ENCODE measurements at regions not wholly inside any gene's neighbourhood (a gene's known extent, or its start where the extent isn't known, plus 50 kb on each side); places are given as distances from the start of the nearest gene placed in this dataset.

GRCh38 chr13:72181661-72182060 lies 314.7 kb upstream of the DACH1 start:
- H3K4me3 Mint-ChIP-seq (ENCODE audit: unreplicated experiment), result no peak overlapping the region

GRCh38 chr13:72180253-72180952 lies 313.4 kb upstream of the DACH1 start:
- Histone ChIP-seq H3K36me3 (ENCODE audit: control insufficient read depth, insufficient read depth, low read length) (no peaks in the 10 kb centered on the region), H3K4me3 (ENCODE audit: low read depth, low read length) (no peak overlapping the region), H3K27me3 (replicated peaks; ENCODE audit: control insufficient read depth, insufficient read depth, low read length) (no peaks in the 10 kb centered on the region), H3K9me3 (no peaks in the 10 kb centered on the region), H3K4me1 (no peaks in the 10 kb centered on the region)
- Mint-ChIP-seq H3K9me3 (ENCODE audit: unreplicated experiment) (no peaks in the 10 kb centered on the region), H3K27me3 (ENCODE audit: insufficient read depth, unreplicated experiment) (peaks cover 6% of the 10 kb centered on the region), H3K4me1 (ENCODE audit: low read depth, unreplicated experiment) (no peaks in the 10 kb centered on the region), H3K27ac (ENCODE audit: unreplicated experiment) (no peak overlapping the region), H3K36me3 (ENCODE audit: insufficient read depth, unreplicated experiment) (no peaks in the 10 kb centered on the region), H3K4me3 (ENCODE audit: unreplicated experiment) (no peak overlapping the region)
- no TSS peak for BruUV-seq (replicated peaks)
- CTCF ChIA-PET, result no interaction called here
- DNase-seq, result no peak
- TF ChIP-seq, protein P1, sequence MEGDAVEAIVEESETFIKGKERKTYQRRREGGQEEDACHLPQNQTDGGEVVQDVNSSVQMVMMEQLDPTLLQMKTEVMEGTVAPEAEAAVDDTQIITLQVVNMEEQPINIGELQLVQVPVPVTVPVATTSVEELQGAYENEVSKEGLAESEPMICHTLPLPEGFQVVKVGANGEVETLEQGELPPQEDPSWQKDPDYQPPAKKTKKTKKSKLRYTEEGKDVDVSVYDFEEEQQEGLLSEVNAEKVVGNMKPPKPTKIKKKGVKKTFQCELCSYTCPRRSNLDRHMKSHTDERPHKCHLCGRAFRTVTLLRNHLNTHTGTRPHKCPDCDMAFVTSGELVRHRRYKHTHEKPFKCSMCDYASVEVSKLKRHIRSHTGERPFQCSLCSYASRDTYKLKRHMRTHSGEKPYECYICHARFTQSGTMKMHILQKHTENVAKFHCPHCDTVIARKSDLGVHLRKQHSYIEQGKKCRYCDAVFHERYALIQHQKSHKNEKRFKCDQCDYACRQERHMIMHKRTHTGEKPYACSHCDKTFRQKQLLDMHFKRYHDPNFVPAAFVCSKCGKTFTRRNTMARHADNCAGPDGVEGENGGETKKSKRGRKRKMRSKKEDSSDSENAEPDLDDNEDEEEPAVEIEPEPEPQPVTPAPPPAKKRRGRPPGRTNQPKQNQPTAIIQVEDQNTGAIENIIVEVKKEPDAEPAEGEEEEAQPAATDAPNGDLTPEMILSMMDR (IDR thresholded peaks at IDR 0.05; ENCODE audit: insufficient read depth in 1 of 2, low read depth in 1 of 2, low read length in 1 of 2, severe bottlenecking in 1 of 2, unreplicated experiment in 1 of 2), result no peak
- POLR2A ChIA-PET, result no interaction called here
- intact Hi-C loops (cut with micrococcal nuclease; ENCODE audit: unreplicated experiment), result no loop called here

More at GRCh38 chr13:72181661-72182060, 314.7 kb upstream of the DACH1 start:
- Histone ChIP-seq H3K36me3 (ENCODE audit: control insufficient read depth, insufficient read depth, low read length) (no peaks in the 10 kb centered on the region), H3K27me3 (replicated peaks; ENCODE audit: control insufficient read depth, insufficient read depth, low read length) (no peaks in the 10 kb centered on the region), H3K9me3 (no peaks in the 10 kb centered on the region), H3K4me3 (ENCODE audit: low read depth, low read length) (no peak overlapping the region), H3K4me1 (no peaks in the 10 kb centered on the region)
- H3K27me3 Mint-ChIP-seq (ENCODE audit: insufficient read depth, unreplicated experiment), result peaks cover 6% of the 10 kb centered on the region
- ChIA-PET POLR2A (no interaction called here), CTCF (no interaction called here)
- no peaks in the 10 kb centered on the region for H3K4me1 Mint-ChIP-seq (ENCODE audit: low read depth, unreplicated experiment)
- intact Hi-C loops (cut with micrococcal nuclease; ENCODE audit: unreplicated experiment), result no loop called here
- H3K9me3 Mint-ChIP-seq (ENCODE audit: unreplicated experiment), result no peaks in the 10 kb centered on the region
- no peak for DNase-seq
- TF ChIP-seq, protein P1 (IDR thresholded peaks at IDR 0.05; ENCODE audit: insufficient read depth in 1 of 2, low read depth in 1 of 2, low read length in 1 of 2, severe bottlenecking in 1 of 2, unreplicated experiment in 1 of 2), result no peak
- H3K36me3 Mint-ChIP-seq (ENCODE audit: insufficient read depth, unreplicated experiment), result no peaks in the 10 kb centered on the region
- H3K27ac Mint-ChIP-seq (ENCODE audit: unreplicated experiment), result no peak overlapping the region
- BruUV-seq (replicated peaks), result no TSS peak

GRCh38 chr13:72174549-72174948 lies 307.5 kb upstream of the DACH1 start:
- Histone ChIP-seq H3K4me1 (no peaks in the 10 kb centered on the region), H3K36me3 (ENCODE audit: control insufficient read depth, insufficient read depth, low read length) (no peaks in the 10 kb centered on the region), H3K4me3 (ENCODE audit: low read depth, low read length) (no peak overlapping the region), H3K27me3 (replicated peaks; ENCODE audit: control insufficient read depth, insufficient read depth, low read length) (no peaks in the 10 kb centered on the region), H3K9me3 (no peaks in the 10 kb centered on the region)
- Mint-ChIP-seq H3K27ac (ENCODE audit: unreplicated experiment) (no peak overlapping the region), H3K9me3 (ENCODE audit: unreplicated experiment) (no peaks in the 10 kb centered on the region), H3K4me1 (ENCODE audit: low read depth, unreplicated experiment) (no peaks in the 10 kb centered on the region), H3K36me3 (ENCODE audit: insufficient read depth, unreplicated experiment) (no peaks in the 10 kb centered on the region), H3K4me3 (ENCODE audit: unreplicated experiment) (no peak overlapping the region), H3K27me3 (ENCODE audit: insufficient read depth, unreplicated experiment) (peaks cover 8% of the 10 kb centered on the region)
- POLR2A ChIA-PET, result no interaction called here
- intact Hi-C loops (cut with micrococcal nuclease; ENCODE audit: unreplicated experiment), result no loop called here
- CTCF ChIA-PET, result no interaction called here
- no TSS peak for BruUV-seq (replicated peaks)
- no peak for DNase-seq
- TF ChIP-seq, protein P1 (IDR thresholded peaks at IDR 0.05; ENCODE audit: insufficient read depth in 1 of 2, low read depth in 1 of 2, low read length in 1 of 2, severe bottlenecking in 1 of 2, unreplicated experiment in 1 of 2), result no peak
